B cell (primary cell): ENCODE measurements at regions not wholly inside any gene's neighbourhood (a gene's known extent, or its start where the extent isn't known, plus 50 kb on each side); places are given as distances from the start of the nearest gene placed in this dataset.
"Not testable (repeated sequence)": the region's sequence is repeated elsewhere in the genome, so short reads cannot be mapped to it uniquely, and the experiment has no call there.

Experiments used
- ATAC-seq: fragments of 200-7000 bp; cut with Tn5 transposase; one replicate; pipeline ENCODE4 v1.10.0; 2021; ENCODE audit warnings: low read depth, mild to moderate bottlenecking, moderate number of reproducible peaks, moderate library complexity
- CTCF ChIA-PET: fragments of 350-600 bp; sonication (Branson Sonifier 250); formaldehyde crosslinking; loops from one replicate; lab custom pipeline; 2021; ENCODE audit warnings: antibody characterized with exemption, inconsistent platforms; lab: Charles Lee
- POLR2A ChIA-PET: fragments of 350-600 bp; sonication (Branson Sonifier 250); formaldehyde crosslinking; loops from one replicate; lab custom pipeline; 2021; ENCODE audit warnings: antibody characterized with exemption; lab: Charles Lee
- DNase-seq: peaks from one replicate; pipeline ENCODE4 v3.0.0; 2013
- H2AFZ ChIP-seq: 2 replicates; pipeline ENCODE4 v1.6.1; 2012; ENCODE audit warnings: mild to moderate bottlenecking, low read depth, low read length; ENCODE audit not compliant: insufficient read depth, poor library complexity, severe bottlenecking
- H3K27ac ChIP-seq, 2 donors: 1 replicate in 1 of 2; 2 replicates in 1 of 2; pipeline ENCODE4 v1.5.1; 2012 to 2013; ENCODE audit warnings: low read length in 2 of 2, mild to moderate bottlenecking in 2 of 2, moderate library complexity in 1 of 2
- H3K27me3 ChIP-seq, 4 experiments: fragments of 200-600 bp in 1 of 4; sonication (generic) in 1 of 4; replicated peaks in 1 of 4; 1 replicate in 2 of 4; 2 replicates in 2 of 4; pipeline versions ENCODE4 v1.6.1 to v1.7.0; 2013 to 2016; ENCODE audit warnings: low read length in 3 of 4, mild to moderate bottlenecking in 2 of 4, mixed read lengths in 1 of 4, moderate library complexity in 1 of 4; ENCODE audit not compliant: insufficient read depth in 4 of 4, control insufficient read depth in 3 of 4; ENCODE audit errors: control extremely low read depth in 1 of 4
- H3K36me3 ChIP-seq, 2 experiments: replicated peaks in 1 of 2; 1 replicate in 1 of 2; 2 replicates in 1 of 2; pipeline versions ENCODE4 v1.6.1 to v1.7.1; 2013; ENCODE audit warnings: low read length in 1 of 2; ENCODE audit not compliant: insufficient read depth in 2 of 2, control insufficient read depth in 1 of 2; ENCODE audit errors: control extremely low read depth in 1 of 2, extremely low read depth in 1 of 2
- H3K4me1 ChIP-seq, 2 donors: fragments of 200-600 bp in 1 of 2; sonication (generic) in 1 of 2; 1 replicate in 1 of 2; 2 replicates in 1 of 2; pipeline versions ENCODE4 v1.5.1 to v1.6.1; 2013 to 2017; ENCODE audit warnings: low read length in 2 of 2; ENCODE audit not compliant: control insufficient read depth in 2 of 2, insufficient read depth in 2 of 2
- H3K4me2 ChIP-seq: replicated peaks from 2 replicates; pipeline ENCODE3; 2012; ENCODE audit warnings: mild to moderate bottlenecking, low read depth, low read length; ENCODE audit not compliant: poor library complexity, severe bottlenecking
- H3K4me3 ChIP-seq, 5 experiments: fragments of 200-600 bp in 1 of 5; sonication (generic) in 1 of 5; 1 replicate in 3 of 5; 2 replicates in 2 of 5; pipeline versions ENCODE4 v1.5.1 to v1.7.0; 2011 to 2016; ENCODE audit warnings: low read length in 4 of 5, mild to moderate bottlenecking in 4 of 5, low read depth in 2 of 5, control low read depth in 1 of 5, moderate library complexity in 1 of 5; ENCODE audit not compliant: insufficient read depth in 1 of 5; ENCODE audit errors: control extremely low read depth in 1 of 5, extremely low read depth in 1 of 5
- H3K79me2 ChIP-seq: fragments of 200-600 bp; sonication (generic); one replicate; pipeline ENCODE4 v1.6.0; 2016; ENCODE audit warnings: low read length; ENCODE audit not compliant: control insufficient read depth, insufficient read depth
- H3K9ac ChIP-seq: fragments of 200-600 bp; sonication (generic); 2 replicates; pipeline ENCODE4 v1.6.1; 2017; ENCODE audit warnings: mild to moderate bottlenecking, low read length, moderate library complexity
- H3K9me3 ChIP-seq, 3 donors: one replicate each; pipeline versions ENCODE4 v1.6.1 to v1.7.1; 2013; ENCODE audit warnings: low read length in 2 of 3; ENCODE audit not compliant: control insufficient read depth in 2 of 3, insufficient read depth in 1 of 3; ENCODE audit errors: control extremely low read depth in 1 of 3
- H4K20me1 ChIP-seq: 2 replicates; pipeline ENCODE4 v1.6.0; 2012; ENCODE audit warnings: mild to moderate bottlenecking, low read length; ENCODE audit not compliant: insufficient read depth, control insufficient read depth, poor library complexity, severe bottlenecking
- H3K27ac Mint-ChIP-seq: one replicate; pipeline ENCODE4 v1.8.0; 2021; ENCODE audit warnings: mixed read lengths
- H3K27me3 Mint-ChIP-seq: one replicate; pipeline ENCODE4 v1.8.0; 2021; ENCODE audit warnings: mixed read lengths
- H3K4me1 Mint-ChIP-seq: one replicate; pipeline ENCODE4 v1.8.0; 2021; ENCODE audit warnings: mixed read lengths
- H3K4me3 Mint-ChIP-seq: one replicate; pipeline ENCODE4 v1.8.0; 2021; ENCODE audit warnings: mixed read lengths
- H3K9me3 Mint-ChIP-seq: one replicate; pipeline ENCODE4 v1.8.0; 2022; ENCODE audit warnings: mixed read lengths; ENCODE audit not compliant: insufficient read depth
- CTCF ChIP-seq: fragments of 200-600 bp; IDR thresholded peaks from one replicate; pipeline ENCODE4 v1.8.0; 2022; ENCODE audit warnings: antibody characterized with exemption, mild to moderate bottlenecking
- EZH2 ChIP-seq: IDR thresholded peaks from 2 replicates; pipeline ENCODE4 v1.6.1; 2012; ENCODE audit warnings: borderline replicate concordance, low read depth, mild to moderate bottlenecking, moderate library complexity, low read length; ENCODE audit not compliant: insufficient read depth, poor library complexity, severe bottlenecking
- WGBS: methylation state at CpG from one replicate; pipeline ENCODE4 v1.1.5; 2013; ENCODE audit warnings: missing lambda C conversion rate; ENCODE audit not compliant: insufficient coverage; 5-methylcytosine and 5-hydroxymethylcytosine counted together
- intact Hi-C: fragments of 100-400 bp; cut with micrococcal nuclease; formaldehyde crosslinking; loops from one replicate; pipeline ENCODE4 v1.10.0; 2022

GRCh38 chr6:27132282-27132531, 115.3 kb upstream of the PRSS16 start:
- peaks cover 16% of the 10 kb centered on the region for H3K79me2 ChIP-seq
- peak overlapping the region; percentile 85 for H3K4me2 ChIP-seq
- H2AFZ ChIP-seq: peak overlapping the region; percentile 13
- not testable (repeated sequence) for H4K20me1 ChIP-seq, H3K4me3 Mint-ChIP-seq, H3K27me3 ChIP-seq, H3K9me3 Mint-ChIP-seq, H3K36me3 ChIP-seq, DNase-seq, H3K27ac Mint-ChIP-seq, H3K9me3 ChIP-seq, H3K27me3 Mint-ChIP-seq
- H3K27ac ChIP-seq: peak overlapping the region; percentile 72 to 74
- ATAC-seq: peak; percentile 1
- peak overlapping the region; percentile 74 for H3K9ac ChIP-seq
- H3K4me1 Mint-ChIP-seq: peaks cover 25% of the 10 kb centered on the region
- H3K4me1 ChIP-seq: peaks cover 17 to 27% of the 10 kb centered on the region in 2 donors
- peak overlapping the region; percentile 70 to 76 (median 71) for H3K4me3 ChIP-seq
- WGBS: 0% methylated on average over 14 of the region's 14 CpGs
- CTCF ChIA-PET: interaction anchor here (1.0 to 3.1 kb wide), 7 partner anchors 14 to 1008 kb away, joined by 3 to 31 read pairs (median 4); a partner anchor contains a TSS
- intact Hi-C loops: loop anchor here (1.0 to 5.0 kb wide), 16 partner anchors 345 to 1105 kb away; partner anchors contain the start of genes ABT1 and ZNF165
- POLR2A ChIA-PET: interaction anchor here (0.6 to 6.4 kb wide), 26 partner anchors 14 to 1112 kb away, joined by 3 to 266 read pairs (median 6); partner anchors contain the start of gene ZNF184

- H3K36me3 ChIP-seq: no peaks in the 10 kb centered on the region
Measured at GRCh38 chr6:27132532-27133280, 114.8 kb upstream of the PRSS16 start.

More at GRCh38 chr6:27132532-27133280, 114.8 kb upstream of the PRSS16 start:
- H3K27ac Mint-ChIP-seq: no peak overlapping the region
- ATAC-seq: peak; percentile 84
- Histone ChIP-seq H3K27me3 (no peaks in the 10 kb centered on the region), H3K9me3 (peaks cover 0 to 9% (median 0%) of the 10 kb centered on the region in 3 donors), H3K4me2 (peak overlapping the region; percentile 85), H3K27ac (peak overlapping the region; percentile 83), H3K79me2 (peaks cover 20% of the 10 kb centered on the region), H4K20me1 (no peaks in the 10 kb centered on the region), H2AFZ (peak overlapping the region; percentile 50), H3K4me3 (peak overlapping the region; percentile 70 to 81 (median 74)), H3K4me1 (peaks cover 14 to 24% of the 10 kb centered on the region in 2 donors), H3K9ac (peak overlapping the region; percentile 80)
- no peaks in the 10 kb centered on the region for H3K9me3 Mint-ChIP-seq
- ChIA-PET POLR2A (interaction anchor here (0.6 to 6.4 kb wide), 32 partner anchors 14 to 1113 kb away, joined by 3 to 266 read pairs (median 5); partner anchors contain the start of gene ZNF184), CTCF (interaction anchor here (1.0 to 3.1 kb wide), 11 partner anchors 11 to 1009 kb away, joined by 3 to 31 read pairs (median 4); a partner anchor contains a TSS)
- TF ChIP-seq EZH2 (no peak), CTCF (no peak)
- peaks cover 23% of the 10 kb centered on the region for H3K4me1 Mint-ChIP-seq
- WGBS: under 1% methylated on average over 50 of the region's 53 CpGs
- no peak for DNase-seq
- intact Hi-C loops: loop anchor here (1.0 to 5.0 kb wide), 18 partner anchors 14 to 1105 kb away; partner anchors contain the start of genes ABT1 and ZNF165
- H3K27me3 Mint-ChIP-seq: no peaks in the 10 kb centered on the region
- H3K4me3 Mint-ChIP-seq: no peak overlapping the region
